DND-41 (cell line): ENCODE measurements at regions not wholly inside any gene's neighbourhood (a gene's known extent, or its start where the extent isn't known, plus 50 kb on each side); places are given as distances from the start of the nearest gene placed in this dataset.
A peak's percentile ranks its signal among the peaks of the same experiment; 100 is the strongest.

ENCODE experiments used
- ATAC-seq: fragments of 200-7000 bp; cut with Tn5 transposase; 3 replicates; pipeline ENCODE4 v1.9.1; 2021; ENCODE audit warnings: low read depth; ENCODE audit not compliant: insufficient read depth
- DNase-seq: peaks from one replicate; pipeline ENCODE4 v3.0.0-alpha.2; 2020
- H2AFZ ChIP-seq: 2 replicates; pipeline ENCODE4 v1.6.0; 2012; ENCODE audit warnings: low read depth, low read length
- H3K27ac ChIP-seq: 2 replicates; pipeline ENCODE4 v1.5.1; 2012; ENCODE audit warnings: low read length, inconsistent platforms
- H3K27me3 ChIP-seq: fragments of 200-600 bp; sonication (generic); 2 replicates; pipeline ENCODE4 v1.6.0; 2012; ENCODE audit warnings: low read length, mild to moderate bottlenecking, inconsistent platforms; ENCODE audit not compliant: insufficient read depth, poor library complexity
- H3K36me3 ChIP-seq: 2 replicates; pipeline ENCODE4 v1.5.1; 2012; ENCODE audit warnings: low read length, inconsistent platforms; ENCODE audit not compliant: insufficient read depth
- H3K4me1 ChIP-seq: 2 replicates; pipeline ENCODE4 v1.5.1; 2012; ENCODE audit warnings: mild to moderate bottlenecking, low read length; ENCODE audit not compliant: insufficient read depth
- H3K4me2 ChIP-seq: 2 replicates; pipeline ENCODE4 v1.6.0; 2012; ENCODE audit warnings: mild to moderate bottlenecking, moderate library complexity, low read length, inconsistent platforms; ENCODE audit not compliant: insufficient read depth
- H3K4me3 ChIP-seq, 2 experiments: fragments of 200-600 bp in 1 of 2; shearing (Covaris generic) in 1 of 2; 2 replicates each; pipeline ENCODE4 v1.5.1; 2012 to 2016; ENCODE audit warnings: inconsistent platforms in 2 of 2, low read length in 2 of 2, mild to moderate bottlenecking in 2 of 2, low read depth in 1 of 2, moderate library complexity in 1 of 2
- H3K79me2 ChIP-seq: 2 replicates; pipeline ENCODE4 v1.6.0; 2012; ENCODE audit warnings: low read length, inconsistent platforms; ENCODE audit not compliant: insufficient read depth
- H3K9ac ChIP-seq: 2 replicates; pipeline ENCODE4 v1.6.0; 2012; ENCODE audit warnings: low read depth, mild to moderate bottlenecking, inconsistent platforms, low read length, moderate library complexity
- H3K9me3 ChIP-seq: 2 replicates; pipeline ENCODE4 v1.5.1; 2012; ENCODE audit warnings: low read length, moderate library complexity, mild to moderate bottlenecking, inconsistent platforms; ENCODE audit not compliant: insufficient read depth, severe bottlenecking
- H4K20me1 ChIP-seq: 2 replicates; pipeline ENCODE4 v1.6.0; 2012; ENCODE audit warnings: low read length; ENCODE audit not compliant: insufficient read depth
- EZH2 ChIP-seq: IDR thresholded peaks from 3 replicates; pipeline ENCODE4 v1.6.1; 2012; ENCODE audit warnings: borderline replicate concordance, low read depth, mild to moderate bottlenecking, moderate library complexity, low read length, inconsistent platforms; ENCODE audit not compliant: severe bottlenecking
- TF ChIP-seq, protein P1 (sequence below): IDR thresholded peaks from 2 replicates; pipeline ENCODE4 v1.5.1; 2012; ENCODE audit warnings: borderline replicate concordance, low read length, moderate library complexity, mild to moderate bottlenecking; ENCODE audit not compliant: poor library complexity, severe bottlenecking; ENCODE audit errors: extremely low read depth

DNA sequence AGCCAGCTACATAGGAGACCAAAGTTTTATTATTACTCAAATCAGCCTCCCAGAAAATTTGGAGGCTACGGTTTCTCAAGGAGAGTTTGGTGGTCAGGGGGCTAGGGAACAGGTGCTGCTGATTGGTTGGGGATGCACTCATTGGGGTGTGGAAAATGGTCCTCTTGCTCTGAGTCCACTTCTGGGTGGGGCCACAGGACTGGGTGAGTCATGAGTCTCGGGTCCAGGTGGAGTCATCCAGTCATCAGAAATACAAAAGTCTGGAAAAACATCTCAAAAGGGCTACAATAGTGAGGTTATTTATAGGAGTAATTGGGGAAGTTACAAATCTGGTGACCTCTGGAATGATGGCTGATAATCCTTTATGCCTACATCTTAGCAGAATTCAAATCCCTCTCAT lies 54.3 kb upstream of the SLC22A16 start:
- Histone ChIP-seq H3K4me2 (no peak overlapping the region), H3K27ac (no peak overlapping the region), H3K36me3 (no peaks in the 10 kb centered on the region), H3K27me3 (no peaks in the 10 kb centered on the region), H4K20me1 (no peaks in the 10 kb centered on the region), H3K9ac (no peak overlapping the region), H3K4me3 (no peak overlapping the region), H3K9me3 (peaks cover 2% of the 10 kb centered on the region), H3K79me2 (no peaks in the 10 kb centered on the region), H2AFZ (no peak overlapping the region), H3K4me1 (0 out of 2 replicates have a peak, but pooled peaks cover 3% of the 10 kb centered on the region)
- no peak for TF ChIP-seq EZH2
- TF ChIP-seq, protein P1, sequence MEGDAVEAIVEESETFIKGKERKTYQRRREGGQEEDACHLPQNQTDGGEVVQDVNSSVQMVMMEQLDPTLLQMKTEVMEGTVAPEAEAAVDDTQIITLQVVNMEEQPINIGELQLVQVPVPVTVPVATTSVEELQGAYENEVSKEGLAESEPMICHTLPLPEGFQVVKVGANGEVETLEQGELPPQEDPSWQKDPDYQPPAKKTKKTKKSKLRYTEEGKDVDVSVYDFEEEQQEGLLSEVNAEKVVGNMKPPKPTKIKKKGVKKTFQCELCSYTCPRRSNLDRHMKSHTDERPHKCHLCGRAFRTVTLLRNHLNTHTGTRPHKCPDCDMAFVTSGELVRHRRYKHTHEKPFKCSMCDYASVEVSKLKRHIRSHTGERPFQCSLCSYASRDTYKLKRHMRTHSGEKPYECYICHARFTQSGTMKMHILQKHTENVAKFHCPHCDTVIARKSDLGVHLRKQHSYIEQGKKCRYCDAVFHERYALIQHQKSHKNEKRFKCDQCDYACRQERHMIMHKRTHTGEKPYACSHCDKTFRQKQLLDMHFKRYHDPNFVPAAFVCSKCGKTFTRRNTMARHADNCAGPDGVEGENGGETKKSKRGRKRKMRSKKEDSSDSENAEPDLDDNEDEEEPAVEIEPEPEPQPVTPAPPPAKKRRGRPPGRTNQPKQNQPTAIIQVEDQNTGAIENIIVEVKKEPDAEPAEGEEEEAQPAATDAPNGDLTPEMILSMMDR = no peak
- ATAC-seq (no peak), DNase-seq (no peak)

DNA sequence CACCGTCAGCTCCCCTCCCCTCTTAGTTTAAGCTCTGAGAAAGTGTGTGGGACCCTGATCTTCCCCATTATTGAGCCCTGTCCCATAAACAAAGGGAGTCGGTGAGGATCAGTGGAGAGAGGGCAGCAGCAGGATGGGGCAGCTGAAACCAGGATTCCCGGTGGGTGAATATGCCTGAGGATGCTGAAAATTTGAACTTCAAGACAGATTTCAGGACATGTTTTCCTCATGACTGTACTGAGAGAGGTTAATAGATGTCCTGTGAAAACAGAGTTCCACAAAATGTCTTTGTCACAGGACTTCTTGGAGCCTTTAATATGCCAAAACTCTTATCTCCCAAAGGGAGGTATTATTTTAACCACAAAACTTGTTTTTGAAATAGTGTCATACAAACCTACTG lies 53.5 kb upstream of the SLC22A16 start:
- ATAC-seq (no peak), DNase-seq (no peak)
- no peaks in the 10 kb centered on the region for H3K36me3 ChIP-seq
- no peak overlapping the region for H3K9ac ChIP-seq
- H3K79me2 ChIP-seq = no peaks in the 10 kb centered on the region
- H3K4me3 ChIP-seq = no peak overlapping the region
- TF ChIP-seq, protein P1 = no peak
- TF ChIP-seq EZH2 = no peak
- H3K4me2 ChIP-seq = no peak overlapping the region
- no peaks in the 10 kb centered on the region for H3K27me3 ChIP-seq
- peaks cover under 1% of the 10 kb centered on the region for H3K9me3 ChIP-seq
- no peak overlapping the region for H2AFZ ChIP-seq
- no peak overlapping the region for H3K27ac ChIP-seq
- no peaks in the 10 kb centered on the region for H4K20me1 ChIP-seq
- H3K4me1 ChIP-seq = 0 out of 2 replicates have a peak, but pooled peaks cover 3% of the 10 kb centered on the region

DNA sequence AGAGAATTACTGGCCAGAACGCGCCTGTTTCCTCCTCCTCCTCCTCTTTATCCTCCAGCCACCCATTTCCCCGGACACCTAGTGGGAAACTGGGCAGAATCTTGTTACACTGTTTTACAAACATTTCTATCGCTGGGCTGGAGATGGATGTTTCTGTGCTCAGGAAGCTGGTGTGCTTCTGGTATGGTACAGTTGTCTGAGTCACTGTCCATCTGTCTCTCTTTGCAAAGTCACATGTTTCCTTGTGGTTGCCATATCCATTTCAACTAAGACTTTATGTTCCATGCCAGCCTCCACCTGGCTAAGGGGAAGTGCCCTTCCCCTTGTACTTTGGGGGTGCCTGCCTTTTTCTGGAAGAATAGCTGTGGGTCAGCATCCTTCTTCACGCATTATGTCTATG lies 52.9 kb upstream of the SLC22A16 start:
- H3K27me3 ChIP-seq = no peaks in the 10 kb centered on the region
- TF ChIP-seq, protein P1 = no peak
- TF ChIP-seq EZH2 = no peak
- no peak overlapping the region for H3K4me2 ChIP-seq
- no peaks in the 10 kb centered on the region for H3K79me2 ChIP-seq
- no peak overlapping the region for H3K27ac ChIP-seq
- DNase-seq (no peak), ATAC-seq (peak; percentile 41)
- H3K36me3 ChIP-seq = no peaks in the 10 kb centered on the region
- H3K4me3 ChIP-seq = no peak overlapping the region
- H3K4me1 ChIP-seq = no peaks in the 10 kb centered on the region
- no peaks in the 10 kb centered on the region for H3K9me3 ChIP-seq
- no peaks in the 10 kb centered on the region for H4K20me1 ChIP-seq
- H2AFZ ChIP-seq = no peak overlapping the region
- no peak overlapping the region for H3K9ac ChIP-seq

DNA sequence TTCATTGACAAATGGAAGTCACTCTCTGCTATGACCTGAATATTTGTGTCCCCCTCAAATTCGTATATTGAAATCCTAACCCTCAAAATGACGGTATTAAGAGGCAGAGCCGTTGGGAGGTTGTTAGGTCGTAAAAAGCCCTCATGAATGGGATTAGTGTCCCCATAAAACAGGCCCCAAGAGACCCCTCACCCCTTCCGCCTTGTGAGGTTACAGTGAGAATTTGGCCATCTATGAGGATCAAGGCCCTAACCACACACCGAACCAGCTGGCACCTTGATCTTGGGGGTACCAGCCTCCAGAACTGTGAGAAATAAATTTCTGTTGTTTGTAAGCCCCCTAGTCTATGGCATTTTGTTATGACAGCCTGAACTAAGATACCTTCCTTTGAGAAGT lies 52.5 kb upstream of the SLC22A16 start:
- no peak overlapping the region for H3K4me2 ChIP-seq
- TF ChIP-seq, protein P1 = no peak
- TF ChIP-seq EZH2 = no peak
- no peak overlapping the region for H3K27ac ChIP-seq
- H3K27me3 ChIP-seq = no peaks in the 10 kb centered on the region
- H3K9me3 ChIP-seq = no peaks in the 10 kb centered on the region
- H2AFZ ChIP-seq = no peak overlapping the region
- H3K9ac ChIP-seq = no peak overlapping the region
- no peaks in the 10 kb centered on the region for H3K36me3 ChIP-seq
- ATAC-seq (no peak), DNase-seq (no peak)
- H3K4me1 ChIP-seq = no peaks in the 10 kb centered on the region
- H3K79me2 ChIP-seq = no peaks in the 10 kb centered on the region
- no peaks in the 10 kb centered on the region for H4K20me1 ChIP-seq
- H3K4me3 ChIP-seq = no peak overlapping the region
